ENCODE measurements at regions not wholly inside any gene's neighbourhood (a gene's known extent, or its start where the extent isn't known, plus 50 kb on each side); places are given as distances from the start of the nearest gene placed in this dataset.
A peak's percentile ranks its signal among the peaks of the same experiment; 100 is the strongest.

DNA sequence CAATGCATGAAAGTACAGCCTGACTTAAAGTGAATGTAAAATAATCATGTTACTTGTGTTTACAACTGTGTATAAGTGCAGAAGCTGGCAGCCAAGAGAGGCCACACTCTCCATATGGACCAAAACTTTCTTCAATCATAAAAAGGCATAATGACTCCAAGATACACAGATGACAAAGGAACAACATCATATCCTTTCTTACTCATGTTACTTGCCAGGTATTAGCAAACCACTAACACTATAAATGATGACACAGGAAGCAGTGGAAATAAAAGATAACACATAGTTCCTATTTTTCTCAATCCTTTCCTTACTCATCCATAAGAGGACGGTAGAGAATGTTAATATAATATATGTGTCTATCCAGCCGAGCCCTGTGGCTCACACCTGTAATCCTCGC lies 400.0 kb upstream of the CDH2 start:
- H3K4me3 ChIP-seq (ENCODE audit: low read depth, low read length) = no peak overlapping the region
- TF ChIP-seq, protein P1, sequence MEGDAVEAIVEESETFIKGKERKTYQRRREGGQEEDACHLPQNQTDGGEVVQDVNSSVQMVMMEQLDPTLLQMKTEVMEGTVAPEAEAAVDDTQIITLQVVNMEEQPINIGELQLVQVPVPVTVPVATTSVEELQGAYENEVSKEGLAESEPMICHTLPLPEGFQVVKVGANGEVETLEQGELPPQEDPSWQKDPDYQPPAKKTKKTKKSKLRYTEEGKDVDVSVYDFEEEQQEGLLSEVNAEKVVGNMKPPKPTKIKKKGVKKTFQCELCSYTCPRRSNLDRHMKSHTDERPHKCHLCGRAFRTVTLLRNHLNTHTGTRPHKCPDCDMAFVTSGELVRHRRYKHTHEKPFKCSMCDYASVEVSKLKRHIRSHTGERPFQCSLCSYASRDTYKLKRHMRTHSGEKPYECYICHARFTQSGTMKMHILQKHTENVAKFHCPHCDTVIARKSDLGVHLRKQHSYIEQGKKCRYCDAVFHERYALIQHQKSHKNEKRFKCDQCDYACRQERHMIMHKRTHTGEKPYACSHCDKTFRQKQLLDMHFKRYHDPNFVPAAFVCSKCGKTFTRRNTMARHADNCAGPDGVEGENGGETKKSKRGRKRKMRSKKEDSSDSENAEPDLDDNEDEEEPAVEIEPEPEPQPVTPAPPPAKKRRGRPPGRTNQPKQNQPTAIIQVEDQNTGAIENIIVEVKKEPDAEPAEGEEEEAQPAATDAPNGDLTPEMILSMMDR (IDR thresholded peaks at IDR 0.05; ENCODE audit: insufficient read depth, low read length) = no peak
- peak; percentile 2 for DNase-seq (ENCODE audit: low read depth)

DNA sequence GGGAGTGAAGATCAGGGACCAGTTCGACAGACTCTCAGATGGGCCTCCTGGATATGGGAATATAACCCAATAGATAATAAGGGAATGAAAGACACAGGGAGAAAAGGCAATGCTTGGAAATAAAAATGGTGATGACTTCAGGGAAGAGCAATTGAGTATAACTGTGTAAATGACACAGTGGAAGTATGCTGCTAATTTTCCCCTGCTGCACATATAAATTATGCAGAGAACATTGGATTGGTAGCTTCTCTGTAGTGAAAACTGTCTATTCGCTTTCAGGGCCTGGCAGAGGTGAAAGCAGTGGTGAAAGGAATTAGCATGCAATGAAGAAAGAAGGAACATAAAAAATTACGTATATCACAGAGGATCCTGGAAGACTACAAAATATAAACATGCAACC lies 398.2 kb upstream of the CDH2 start:
- TF ChIP-seq, protein P1 (IDR thresholded peaks at IDR 0.05; ENCODE audit: insufficient read depth, low read length) = no peak
- H3K4me3 ChIP-seq (ENCODE audit: low read depth, low read length) = no peak overlapping the region
- DNase-seq (ENCODE audit: low read depth) = no peak

DNA sequence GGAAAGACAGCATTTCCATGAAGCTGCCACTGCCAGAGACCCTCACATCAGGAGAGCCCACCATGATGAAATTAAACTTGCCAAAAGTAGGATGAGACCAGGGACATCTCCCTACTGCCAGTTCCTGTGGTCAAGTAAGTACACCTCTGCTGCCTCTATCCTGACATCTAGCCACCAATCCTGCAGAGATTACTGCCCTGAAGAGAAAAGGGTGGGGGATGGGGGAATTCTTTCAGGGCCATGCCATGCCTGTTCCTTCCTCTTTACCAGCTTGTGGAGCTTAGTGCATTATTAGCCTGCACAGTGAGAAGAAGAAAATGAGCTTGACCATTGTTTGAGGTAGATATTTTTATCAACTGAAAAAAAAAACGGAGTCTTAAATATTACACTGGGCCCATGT lies 397.2 kb upstream of the CDH2 start:
- DNase-seq (ENCODE audit: low read depth) = no peak
- H3K4me3 ChIP-seq (ENCODE audit: low read depth, low read length) = no peak overlapping the region
- TF ChIP-seq, protein P1 (IDR thresholded peaks at IDR 0.05; ENCODE audit: insufficient read depth, low read length) = no peak

GRCh38 chr18:28571929-28572328 lies 395.0 kb upstream of the CDH2 start:
- TF ChIP-seq, protein P1 (IDR thresholded peaks at IDR 0.05; ENCODE audit: insufficient read depth, low read length) = no peak
- no peak for DNase-seq (ENCODE audit: low read depth)
- no peak overlapping the region for H3K4me3 ChIP-seq (ENCODE audit: low read depth, low read length)

GRCh38 chr18:28560331-28560730 lies 383.4 kb upstream of the CDH2 start:
- no peak overlapping the region for H3K4me3 ChIP-seq (ENCODE audit: low read depth, low read length)
- TF ChIP-seq, protein P1 (IDR thresholded peaks at IDR 0.05; ENCODE audit: insufficient read depth, low read length) = no peak
- DNase-seq (ENCODE audit: low read depth) = no peak

- no peak overlapping the region for H3K4me3 ChIP-seq (ENCODE audit: low read depth, low read length)
- TF ChIP-seq, protein P1 (IDR thresholded peaks at IDR 0.05; ENCODE audit: insufficient read depth, low read length) = no peak
- no peak for DNase-seq (ENCODE audit: low read depth)
These were observed 382.6 kb upstream of the CDH2 start for GRCh38 chr18:28559511-28559910.

DNA sequence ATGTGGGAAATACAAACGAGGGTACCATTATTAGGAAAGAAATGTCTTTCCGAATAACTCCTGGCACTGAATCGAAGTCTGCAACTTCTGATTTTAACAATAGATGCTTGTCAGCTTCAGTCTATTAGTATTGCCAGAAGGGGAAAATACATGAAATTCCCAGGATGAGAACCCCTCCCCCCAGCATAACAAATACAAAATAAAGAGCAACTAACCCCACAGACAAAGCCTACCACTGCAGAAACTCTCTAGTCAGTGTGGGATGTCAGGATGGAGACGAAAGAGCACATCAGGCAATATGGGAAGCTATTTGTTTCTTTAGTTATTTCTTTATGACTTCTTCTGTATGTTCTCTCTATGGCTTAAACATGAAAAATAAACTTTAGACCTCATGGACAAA lies 365.0 kb upstream of the CDH2 start:
- no peak overlapping the region for H3K4me3 ChIP-seq (ENCODE audit: low read depth, low read length)
- TF ChIP-seq, protein P1 (IDR thresholded peaks at IDR 0.05; ENCODE audit: insufficient read depth, low read length) = no peak
- DNase-seq (ENCODE audit: low read depth) = no peak
